Stimulated activated CD4-positive, alpha-beta T cell treated with anti-CD3 and anti-CD28 coated beads, Interleukin-1b, Interleukin-23, amount 100 ng/mL, for 4 hours (primary cell): ENCODE measurements at regions not wholly inside any gene's neighbourhood (a gene's known extent, or its start where the extent isn't known, plus 50 kb on each side); places are given as distances from the start of the nearest gene placed in this dataset.

Experiments used
- DNase-seq, 2 donors: peaks; one replicate each; pipeline ENCODE4 v3.0.0-alpha.2; 2020; ENCODE audit warnings: low read depth in 2 of 2

- DNase-seq, result no peak
These were observed 52.4 kb upstream of the WDR26 start for GRCh38 chr1:224486801-224487583.

- no peak for DNase-seq
These were observed 54.4 kb upstream of the WDR26 start for GRCh38 chr1:224488806-224489499.

- no peak for DNase-seq
These were observed 55.2 kb upstream of the WDR26 start for GRCh38 chr1:224489534-224490365.

GRCh38 chr1:224490549-224491537 is 56.2 kb upstream of the WDR26 start:
- no peak for DNase-seq

- no peak for DNase-seq
These were observed 57.4 kb upstream of the WDR26 start for GRCh38 chr1:224492015-224492414.

- DNase-seq, result no peak
These were observed 58.0 kb upstream of the WDR26 start for GRCh38 chr1:224492632-224493031.

GRCh38 chr1:224493269-224493668 is 58.7 kb upstream of the WDR26 start:
- no peak for DNase-seq

- DNase-seq, result no peak
These were observed 59.7 kb upstream of the WDR26 start for GRCh38 chr1:224494343-224494742.

- DNase-seq, result no peak
These were observed 61.3 kb upstream of the WDR26 start for GRCh38 chr1:224495866-224496265.

- no peak for DNase-seq
These were observed 62.2 kb upstream of the WDR26 start for GRCh38 chr1:224496826-224497225.

- peak; percentile 41 to 42 for DNase-seq
These were observed 63.3 kb upstream of the WDR26 start for GRCh38 chr1:224497714-224498573.

- DNase-seq, result no peak
These were observed 64.1 kb upstream of the WDR26 start for GRCh38 chr1:224498574-224499170.

GRCh38 chr1:224499204-224499603 is 64.6 kb upstream of the WDR26 start:
- no peak for DNase-seq

GRCh38 chr1:224500796-224501195 is 66.2 kb upstream of the WDR26 start:
- DNase-seq, result no peak

GRCh38 chr1:224501836-224502235 is 67.2 kb upstream of the WDR26 start:
- DNase-seq, result no peak

GRCh38 chr1:224502459-224503160 is 68.0 kb upstream of the WDR26 start:
- DNase-seq, result no peak

GRCh38 chr1:224503161-224504118 is 68.8 kb upstream of the WDR26 start:
- DNase-seq, result no peak
